B cell (primary cell): ENCODE measurements at regions not wholly inside any gene's neighbourhood (a gene's known extent, or its start where the extent isn't known, plus 50 kb on each side); places are given as distances from the start of the nearest gene placed in this dataset.

Experiments
- ATAC-seq: fragments of 200-7000 bp; cut with Tn5 transposase; one replicate; pipeline ENCODE4 v1.10.0; 2021; ENCODE audit warnings: low read depth, mild to moderate bottlenecking, moderate number of reproducible peaks, moderate library complexity
- CTCF ChIA-PET: fragments of 350-600 bp; sonication (Branson Sonifier 250); formaldehyde crosslinking; loops from one replicate; lab custom pipeline; 2021; ENCODE audit warnings: antibody characterized with exemption, inconsistent platforms; lab: Charles Lee
- POLR2A ChIA-PET: fragments of 350-600 bp; sonication (Branson Sonifier 250); formaldehyde crosslinking; loops from one replicate; lab custom pipeline; 2021; ENCODE audit warnings: antibody characterized with exemption; lab: Charles Lee
- DNase-seq: peaks from one replicate; pipeline ENCODE4 v3.0.0; 2013
- H2AFZ ChIP-seq: 2 replicates; pipeline ENCODE4 v1.6.1; 2012; ENCODE audit warnings: mild to moderate bottlenecking, low read depth, low read length; ENCODE audit not compliant: insufficient read depth, poor library complexity, severe bottlenecking
- H3K27ac ChIP-seq, 2 donors: 1 replicate in 1 of 2; 2 replicates in 1 of 2; pipeline ENCODE4 v1.5.1; 2012 to 2013; ENCODE audit warnings: low read length in 2 of 2, mild to moderate bottlenecking in 2 of 2, moderate library complexity in 1 of 2
- H3K27me3 ChIP-seq, 4 experiments: fragments of 200-600 bp in 1 of 4; sonication (generic) in 1 of 4; replicated peaks in 1 of 4; 1 replicate in 2 of 4; 2 replicates in 2 of 4; pipeline versions ENCODE4 v1.6.1 to v1.7.0; 2013 to 2016; ENCODE audit warnings: low read length in 3 of 4, mild to moderate bottlenecking in 2 of 4, mixed read lengths in 1 of 4, moderate library complexity in 1 of 4; ENCODE audit not compliant: insufficient read depth in 4 of 4, control insufficient read depth in 3 of 4; ENCODE audit errors: control extremely low read depth in 1 of 4
- H3K36me3 ChIP-seq, 2 experiments: replicated peaks in 1 of 2; 1 replicate in 1 of 2; 2 replicates in 1 of 2; pipeline versions ENCODE4 v1.6.1 to v1.7.1; 2013; ENCODE audit warnings: low read length in 1 of 2; ENCODE audit not compliant: insufficient read depth in 2 of 2, control insufficient read depth in 1 of 2; ENCODE audit errors: control extremely low read depth in 1 of 2, extremely low read depth in 1 of 2
- H3K4me1 ChIP-seq, 2 donors: fragments of 200-600 bp in 1 of 2; sonication (generic) in 1 of 2; 1 replicate in 1 of 2; 2 replicates in 1 of 2; pipeline versions ENCODE4 v1.5.1 to v1.6.1; 2013 to 2017; ENCODE audit warnings: low read length in 2 of 2; ENCODE audit not compliant: control insufficient read depth in 2 of 2, insufficient read depth in 2 of 2
- H3K4me2 ChIP-seq: replicated peaks from 2 replicates; pipeline ENCODE3; 2012; ENCODE audit warnings: mild to moderate bottlenecking, low read depth, low read length; ENCODE audit not compliant: poor library complexity, severe bottlenecking
- H3K4me3 ChIP-seq, 5 experiments: fragments of 200-600 bp in 1 of 5; sonication (generic) in 1 of 5; 1 replicate in 3 of 5; 2 replicates in 2 of 5; pipeline versions ENCODE4 v1.5.1 to v1.7.0; 2011 to 2016; ENCODE audit warnings: low read length in 4 of 5, mild to moderate bottlenecking in 4 of 5, low read depth in 2 of 5, control low read depth in 1 of 5, moderate library complexity in 1 of 5; ENCODE audit not compliant: insufficient read depth in 1 of 5; ENCODE audit errors: control extremely low read depth in 1 of 5, extremely low read depth in 1 of 5
- H3K79me2 ChIP-seq: fragments of 200-600 bp; sonication (generic); one replicate; pipeline ENCODE4 v1.6.0; 2016; ENCODE audit warnings: low read length; ENCODE audit not compliant: control insufficient read depth, insufficient read depth
- H3K9ac ChIP-seq: fragments of 200-600 bp; sonication (generic); 2 replicates; pipeline ENCODE4 v1.6.1; 2017; ENCODE audit warnings: mild to moderate bottlenecking, low read length, moderate library complexity
- H3K9me3 ChIP-seq, 3 donors: one replicate each; pipeline versions ENCODE4 v1.6.1 to v1.7.1; 2013; ENCODE audit warnings: low read length in 2 of 3; ENCODE audit not compliant: control insufficient read depth in 2 of 3, insufficient read depth in 1 of 3; ENCODE audit errors: control extremely low read depth in 1 of 3
- H4K20me1 ChIP-seq: 2 replicates; pipeline ENCODE4 v1.6.0; 2012; ENCODE audit warnings: mild to moderate bottlenecking, low read length; ENCODE audit not compliant: insufficient read depth, control insufficient read depth, poor library complexity, severe bottlenecking
- H3K27ac Mint-ChIP-seq: one replicate; pipeline ENCODE4 v1.8.0; 2021; ENCODE audit warnings: mixed read lengths
- H3K27me3 Mint-ChIP-seq: one replicate; pipeline ENCODE4 v1.8.0; 2021; ENCODE audit warnings: mixed read lengths
- H3K4me1 Mint-ChIP-seq: one replicate; pipeline ENCODE4 v1.8.0; 2021; ENCODE audit warnings: mixed read lengths
- H3K4me3 Mint-ChIP-seq: one replicate; pipeline ENCODE4 v1.8.0; 2021; ENCODE audit warnings: mixed read lengths
- H3K9me3 Mint-ChIP-seq: one replicate; pipeline ENCODE4 v1.8.0; 2022; ENCODE audit warnings: mixed read lengths; ENCODE audit not compliant: insufficient read depth
- EZH2 ChIP-seq: IDR thresholded peaks from 2 replicates; pipeline ENCODE4 v1.6.1; 2012; ENCODE audit warnings: borderline replicate concordance, low read depth, mild to moderate bottlenecking, moderate library complexity, low read length; ENCODE audit not compliant: insufficient read depth, poor library complexity, severe bottlenecking
- WGBS: methylation state at CpG from one replicate; pipeline ENCODE4 v1.1.5; 2013; ENCODE audit warnings: missing lambda C conversion rate; ENCODE audit not compliant: insufficient coverage; 5-methylcytosine and 5-hydroxymethylcytosine counted together
- intact Hi-C: fragments of 100-400 bp; cut with micrococcal nuclease; formaldehyde crosslinking; loops from one replicate; pipeline ENCODE4 v1.10.0; 2022
- TF ChIP-seq, protein P1 (sequence below): fragments of 200-600 bp; IDR thresholded peaks from one replicate; pipeline ENCODE4 v1.8.0; 2022; ENCODE audit warnings: antibody characterized with exemption, mild to moderate bottlenecking

DNA sequence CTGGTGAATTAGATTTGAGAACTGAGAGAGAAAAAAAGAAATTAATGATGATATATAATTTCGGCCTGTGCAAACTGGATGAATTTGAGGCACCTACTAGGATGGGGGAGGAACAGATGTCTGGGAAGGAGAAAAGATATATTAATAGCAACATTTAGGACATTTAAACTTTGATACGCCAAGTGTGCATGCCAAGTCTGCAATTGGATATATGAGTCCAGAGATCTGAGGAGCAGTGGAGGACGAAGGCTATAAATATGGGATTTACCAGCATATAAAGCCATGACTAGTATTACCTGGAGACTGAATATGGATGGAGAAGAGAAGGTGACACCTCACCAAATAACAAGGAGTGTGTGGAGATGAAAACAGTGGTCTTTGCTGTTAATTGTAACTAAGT lies 272.6 kb upstream of the HSF2 start:
- TF ChIP-seq, protein P1, sequence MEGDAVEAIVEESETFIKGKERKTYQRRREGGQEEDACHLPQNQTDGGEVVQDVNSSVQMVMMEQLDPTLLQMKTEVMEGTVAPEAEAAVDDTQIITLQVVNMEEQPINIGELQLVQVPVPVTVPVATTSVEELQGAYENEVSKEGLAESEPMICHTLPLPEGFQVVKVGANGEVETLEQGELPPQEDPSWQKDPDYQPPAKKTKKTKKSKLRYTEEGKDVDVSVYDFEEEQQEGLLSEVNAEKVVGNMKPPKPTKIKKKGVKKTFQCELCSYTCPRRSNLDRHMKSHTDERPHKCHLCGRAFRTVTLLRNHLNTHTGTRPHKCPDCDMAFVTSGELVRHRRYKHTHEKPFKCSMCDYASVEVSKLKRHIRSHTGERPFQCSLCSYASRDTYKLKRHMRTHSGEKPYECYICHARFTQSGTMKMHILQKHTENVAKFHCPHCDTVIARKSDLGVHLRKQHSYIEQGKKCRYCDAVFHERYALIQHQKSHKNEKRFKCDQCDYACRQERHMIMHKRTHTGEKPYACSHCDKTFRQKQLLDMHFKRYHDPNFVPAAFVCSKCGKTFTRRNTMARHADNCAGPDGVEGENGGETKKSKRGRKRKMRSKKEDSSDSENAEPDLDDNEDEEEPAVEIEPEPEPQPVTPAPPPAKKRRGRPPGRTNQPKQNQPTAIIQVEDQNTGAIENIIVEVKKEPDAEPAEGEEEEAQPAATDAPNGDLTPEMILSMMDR: no peak
- no peak for TF ChIP-seq EZH2
- Mint-ChIP-seq H3K9me3 (no peaks in the 10 kb centered on the region), H3K27me3 (no peaks in the 10 kb centered on the region), H3K4me1 (no peaks in the 10 kb centered on the region), H3K27ac (no peak overlapping the region), H3K4me3 (no peak overlapping the region)
- H2AFZ ChIP-seq: no peak overlapping the region
- ChIA-PET CTCF (no interaction called here), POLR2A (no interaction called here)
- DNase-seq: no peak
- intact Hi-C loops: no loop called here
- no peak for ATAC-seq
- H3K27me3 ChIP-seq: no peaks in the 10 kb centered on the region
- no peaks in the 10 kb centered on the region for H3K4me1 ChIP-seq
- WGBS: 100% methylated on average over 2 of the region's 3 CpGs
- no peaks in the 10 kb centered on the region for H3K9me3 ChIP-seq
- no peak overlapping the region for H3K4me2 ChIP-seq
- H3K9ac ChIP-seq: no peak overlapping the region
- no peaks in the 10 kb centered on the region for H4K20me1 ChIP-seq
- no peak overlapping the region for H3K27ac ChIP-seq
- no peaks in the 10 kb centered on the region for H3K79me2 ChIP-seq
- no peaks in the 10 kb centered on the region for H3K36me3 ChIP-seq
- no peak overlapping the region for H3K4me3 ChIP-seq

DNA sequence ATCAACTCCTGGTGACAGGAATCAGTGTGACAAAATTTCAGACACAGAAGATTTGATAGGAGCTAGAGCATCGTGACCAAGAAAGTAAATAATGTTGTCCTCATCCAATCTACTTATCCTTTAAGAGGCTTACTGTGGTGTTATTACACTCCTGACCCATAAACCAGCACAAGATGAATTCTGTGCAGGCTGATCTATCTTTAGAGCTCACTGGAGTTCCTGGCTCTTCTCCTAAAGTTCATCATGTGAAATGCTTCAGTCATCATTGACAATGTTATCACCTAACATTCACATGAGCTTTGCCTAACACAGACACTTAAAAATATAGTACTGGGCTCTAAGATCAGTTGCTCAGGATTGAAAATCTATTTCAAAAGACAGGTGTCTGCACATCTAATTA lies 271.0 kb upstream of the HSF2 start:
- Histone ChIP-seq H3K4me1 (no peaks in the 10 kb centered on the region), H3K4me3 (no peak overlapping the region), H3K4me2 (no peak overlapping the region), H3K9me3 (no peaks in the 10 kb centered on the region), H3K27me3 (no peaks in the 10 kb centered on the region), H4K20me1 (no peaks in the 10 kb centered on the region), H2AFZ (no peak overlapping the region), H3K79me2 (no peaks in the 10 kb centered on the region), H3K36me3 (no peaks in the 10 kb centered on the region), H3K9ac (no peak overlapping the region), H3K27ac (no peak overlapping the region)
- no peak for DNase-seq
- CTCF ChIA-PET: no interaction called here
- intact Hi-C loops: no loop called here
- H3K4me3 Mint-ChIP-seq: no peak overlapping the region
- no peaks in the 10 kb centered on the region for H3K4me1 Mint-ChIP-seq
- no peak overlapping the region for H3K27ac Mint-ChIP-seq
- no peaks in the 10 kb centered on the region for H3K27me3 Mint-ChIP-seq
- TF ChIP-seq, protein P1: no peak
- TF ChIP-seq EZH2: no peak
- 60% methylated on average over 1 of the region's 1 CpG for WGBS
- H3K9me3 Mint-ChIP-seq: no peaks in the 10 kb centered on the region
- ATAC-seq: no peak
- POLR2A ChIA-PET: no interaction called here
